Amniotic epithelial cell (primary cell): ENCODE measurements at regions not wholly inside any gene's neighbourhood (a gene's known extent, or its start where the extent isn't known, plus 50 kb on each side); places are given as distances from the start of the nearest gene placed in this dataset.

Source experiments
- DNase-seq: peaks from one replicate; pipeline ENCODE4 v3.0.0-alpha.2; 2010; ENCODE audit warnings: low read depth

DNA sequence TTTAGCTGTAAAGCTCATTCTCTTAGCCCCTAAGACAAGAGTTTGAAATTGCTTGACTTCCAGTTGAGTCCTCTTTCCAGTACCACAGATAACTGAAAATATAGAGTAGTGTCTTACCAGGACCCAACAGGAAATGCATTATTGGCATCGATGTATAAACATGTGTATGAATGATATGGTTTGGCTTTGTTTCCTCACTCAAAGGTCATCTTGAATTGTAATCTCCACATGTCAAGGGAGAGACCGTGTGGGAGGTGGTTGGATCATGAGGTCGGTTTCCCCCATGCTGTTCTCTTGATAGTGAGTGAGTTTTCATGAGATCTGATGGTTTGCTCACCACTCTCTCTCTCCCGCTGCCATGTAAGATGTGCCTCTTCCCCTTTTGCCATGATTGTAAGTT is 745.0 kb downstream of the TMEM182 start:
- DNase-seq = no peak

DNA sequence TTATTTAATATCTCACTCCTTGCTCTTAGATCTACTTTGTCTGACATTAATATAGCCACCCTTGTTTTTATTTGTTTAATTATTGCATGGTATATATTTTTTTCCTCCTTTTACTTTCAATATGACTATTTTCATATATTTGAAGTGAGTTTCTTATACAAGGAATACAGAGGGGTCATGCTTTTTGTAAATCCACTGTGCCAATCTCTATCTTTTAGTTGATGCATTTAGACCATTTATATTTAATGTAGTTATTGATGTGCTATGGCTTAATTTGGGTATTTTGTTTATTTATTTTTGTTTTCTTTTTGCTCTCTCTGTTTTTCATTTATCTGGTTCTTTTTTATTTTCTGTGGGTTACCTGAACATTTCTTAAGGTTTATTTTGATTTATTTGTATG is 750.6 kb downstream of the TMEM182 start:
- no peak for DNase-seq

DNA sequence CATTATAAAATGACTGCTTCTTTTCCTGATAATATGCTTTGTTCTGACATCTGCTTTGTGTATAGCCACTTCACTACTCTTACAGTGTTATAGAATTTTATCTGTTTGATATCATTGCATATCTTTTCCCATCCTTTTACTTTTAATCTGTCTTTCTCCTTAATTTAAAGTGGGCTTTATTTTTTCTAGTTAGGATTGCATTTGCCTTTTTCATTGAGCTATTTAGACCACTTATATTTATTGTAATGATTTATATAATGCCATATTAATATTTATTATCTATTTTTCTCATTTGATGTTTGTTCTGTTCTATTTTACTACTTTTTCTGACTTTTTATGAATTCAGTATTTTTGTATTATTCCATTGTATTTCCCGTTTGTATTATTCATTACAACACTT is 758.7 kb downstream of the TMEM182 start:
- no peak for DNase-seq

DNA sequence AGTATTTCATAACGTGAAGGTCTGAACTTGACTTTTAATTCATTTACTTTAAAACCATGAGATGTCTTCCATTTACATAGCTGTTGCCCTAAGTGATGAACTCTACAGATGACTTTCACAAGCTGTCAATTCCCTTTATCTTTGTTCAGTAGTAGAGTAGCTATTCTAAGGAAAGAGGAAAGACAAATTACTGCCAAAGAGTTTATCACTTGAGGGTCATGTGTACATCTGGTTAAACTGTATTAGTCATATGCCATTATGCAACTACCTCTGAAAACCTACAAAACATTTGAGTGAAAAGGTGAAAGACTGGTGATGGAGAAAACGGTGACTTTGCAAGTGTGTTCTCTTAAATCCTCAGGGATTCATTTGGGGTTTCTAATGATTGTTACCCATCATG is 763.9 kb downstream of the TMEM182 start:
- no peak for DNase-seq

DNA sequence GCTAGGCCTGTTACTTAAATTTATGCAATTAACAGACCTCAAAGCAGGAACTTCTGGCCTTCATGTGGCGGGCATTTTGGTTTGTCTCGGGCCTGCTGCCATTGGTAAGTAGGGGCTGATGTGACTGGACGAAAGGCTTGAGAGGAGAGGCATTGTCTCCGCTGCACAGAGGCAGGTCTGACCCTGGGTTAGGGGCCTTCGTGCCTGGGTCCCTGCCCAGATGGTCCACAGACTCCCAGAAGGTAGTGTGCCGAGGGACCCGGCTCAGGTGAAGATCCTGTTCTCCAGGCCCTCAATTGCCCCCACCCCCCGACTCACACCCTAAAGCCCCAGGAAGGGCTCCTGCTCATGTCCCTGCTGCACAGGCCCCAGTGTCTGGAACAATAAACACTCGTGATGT is 764.9 kb downstream of the TMEM182 start:
- DNase-seq = no peak

DNA sequence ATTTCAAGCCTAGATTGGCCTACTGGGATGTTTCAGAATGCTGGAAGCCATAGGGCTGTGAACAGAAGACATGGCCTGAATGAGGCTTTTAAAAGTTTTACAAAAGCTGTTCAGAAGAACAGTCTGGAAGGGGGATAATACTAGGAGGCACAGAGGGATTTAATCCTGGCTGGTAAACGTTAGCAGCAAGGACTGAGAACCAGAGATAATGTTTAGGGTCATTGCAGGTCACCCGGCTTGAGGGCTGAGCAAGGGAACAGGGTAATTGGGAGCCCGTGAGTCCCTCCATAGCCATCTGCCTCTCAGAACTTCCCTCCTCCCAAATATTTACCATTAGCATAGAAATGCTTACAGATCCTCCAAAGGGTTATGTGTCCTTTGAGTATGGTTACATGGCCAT is 765.4 kb downstream of the TMEM182 start:
- no peak for DNase-seq

DNA sequence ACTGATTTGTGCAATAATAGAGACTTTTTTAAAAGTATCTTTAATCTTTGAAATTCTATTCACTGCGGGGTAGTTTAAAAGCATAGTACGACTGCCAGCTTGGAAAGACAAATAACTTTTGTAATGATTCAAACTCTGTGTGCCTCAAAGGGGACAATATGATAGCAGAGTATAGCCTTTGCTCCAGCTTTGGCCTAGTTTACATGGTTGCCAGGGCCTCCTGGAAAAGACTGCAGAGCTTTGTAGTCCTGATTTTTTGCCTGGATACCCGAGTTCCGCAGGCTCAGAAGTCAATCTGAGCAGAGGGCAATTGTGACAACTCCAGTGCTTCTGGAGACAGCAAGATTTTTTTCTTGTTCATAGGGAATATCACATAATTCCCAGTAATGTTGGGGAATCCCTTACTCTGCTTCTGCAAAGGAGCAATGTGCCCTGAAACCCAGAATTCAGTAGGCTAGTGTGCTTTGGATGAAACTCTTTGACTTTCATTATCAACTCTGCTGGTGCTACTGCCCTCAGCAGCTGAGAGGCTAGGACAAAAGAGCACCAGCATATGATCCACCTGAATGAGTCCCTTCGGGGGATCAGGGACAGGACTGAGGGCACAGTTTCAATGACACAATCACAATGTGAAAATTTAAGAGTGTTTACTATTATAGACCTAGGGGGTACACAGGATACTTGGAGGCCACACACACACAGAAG is 768.1 kb downstream of the TMEM182 start:
- no peak for DNase-seq

DNA sequence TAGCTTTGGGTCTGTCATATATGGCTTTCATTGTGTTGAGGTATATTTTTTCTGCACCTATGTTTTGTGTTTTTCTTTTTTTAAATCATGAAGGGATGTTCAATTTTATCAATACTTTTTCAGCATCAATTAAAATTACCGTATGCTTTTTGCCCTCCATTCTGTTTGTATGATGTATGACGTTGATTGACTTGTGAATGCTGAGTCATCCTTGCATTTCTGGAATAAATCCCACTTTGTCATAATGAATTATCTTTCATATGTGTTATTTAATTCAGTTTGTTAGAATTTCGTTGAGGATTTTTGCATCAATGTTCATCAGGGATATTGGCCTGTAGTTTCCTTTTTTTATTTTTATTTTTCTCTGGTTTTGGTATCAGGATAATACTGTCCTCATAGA is 790.9 kb downstream of the TMEM182 start:
- no peak for DNase-seq

DNA sequence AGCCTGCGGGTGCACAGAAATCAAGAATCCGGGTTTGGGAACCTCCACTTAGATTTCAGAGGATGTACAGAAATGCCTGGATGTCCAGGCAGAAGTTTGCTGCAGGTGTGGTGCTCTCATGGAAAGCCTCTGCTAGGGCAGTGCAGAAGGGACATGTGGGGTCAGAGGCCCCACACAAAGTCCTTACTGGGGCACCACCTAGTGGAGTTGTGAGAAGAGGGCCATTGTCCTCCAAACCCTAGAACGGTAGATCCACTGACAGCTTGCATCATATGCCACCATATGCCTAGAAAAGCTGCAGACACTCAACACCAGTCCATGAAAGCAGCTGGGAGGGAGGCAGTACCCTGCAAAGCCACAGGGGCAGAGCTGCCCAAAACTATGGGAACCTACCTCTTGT is 833.0 kb downstream of the TMEM182 start:
- no peak for DNase-seq

DNA sequence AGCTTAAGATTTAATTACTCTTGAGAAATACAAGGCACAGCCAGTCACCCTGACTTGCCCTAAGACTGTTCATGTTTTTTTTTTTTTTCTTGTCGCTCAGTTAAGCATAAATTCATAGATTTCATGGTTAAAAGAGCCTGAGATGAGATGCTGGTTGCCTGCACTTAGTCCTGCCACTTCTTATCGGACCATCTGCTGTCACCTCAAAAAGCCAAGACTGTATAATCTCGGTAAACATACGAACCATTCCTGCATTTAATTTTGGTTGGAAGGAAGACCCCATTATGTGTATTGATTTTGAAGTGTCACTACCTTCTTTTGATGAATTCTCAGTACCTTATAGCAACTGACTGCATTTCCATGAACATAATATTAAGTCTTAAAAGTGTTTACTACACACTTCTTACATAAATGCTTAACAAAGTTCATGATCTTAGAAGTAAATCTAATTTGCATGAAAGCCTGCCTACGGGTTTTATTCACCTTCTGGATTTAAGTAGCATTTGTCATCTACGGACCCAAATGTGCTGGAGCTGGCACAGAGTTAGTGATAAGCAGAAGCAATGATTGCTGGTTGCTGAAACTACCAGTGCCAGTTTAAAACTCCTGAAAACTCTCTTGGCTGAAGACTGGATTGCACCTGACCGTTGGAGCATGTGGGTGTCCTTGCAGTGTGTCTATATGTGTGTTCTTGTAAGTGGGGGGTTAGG is 843.4 kb downstream of the TMEM182 start:
- no peak for DNase-seq

DNA sequence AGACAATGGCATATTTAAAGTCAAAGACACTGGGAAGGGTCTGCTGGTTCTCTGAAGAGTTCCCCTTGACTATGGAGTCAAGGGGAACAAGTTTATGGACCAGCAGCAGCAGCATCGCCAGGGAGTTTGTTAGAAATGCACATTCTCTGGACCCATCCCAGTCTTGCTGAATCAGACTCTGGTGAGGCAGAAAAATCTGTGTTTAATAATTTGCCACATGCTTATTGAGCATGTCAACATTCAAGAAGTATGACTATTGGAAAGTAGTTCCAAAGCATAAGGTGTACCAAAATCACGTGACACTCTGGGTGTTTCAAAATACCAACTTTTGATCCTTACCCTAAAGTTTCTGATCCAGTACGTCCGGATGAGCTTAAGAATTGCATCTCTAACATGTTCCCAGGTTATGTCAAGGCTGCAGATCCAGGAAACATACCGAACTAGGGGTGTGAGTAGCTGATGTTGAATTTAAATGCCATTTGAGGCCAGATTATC is 853.8 kb downstream of the TMEM182 start:
- no peak for DNase-seq

DNA sequence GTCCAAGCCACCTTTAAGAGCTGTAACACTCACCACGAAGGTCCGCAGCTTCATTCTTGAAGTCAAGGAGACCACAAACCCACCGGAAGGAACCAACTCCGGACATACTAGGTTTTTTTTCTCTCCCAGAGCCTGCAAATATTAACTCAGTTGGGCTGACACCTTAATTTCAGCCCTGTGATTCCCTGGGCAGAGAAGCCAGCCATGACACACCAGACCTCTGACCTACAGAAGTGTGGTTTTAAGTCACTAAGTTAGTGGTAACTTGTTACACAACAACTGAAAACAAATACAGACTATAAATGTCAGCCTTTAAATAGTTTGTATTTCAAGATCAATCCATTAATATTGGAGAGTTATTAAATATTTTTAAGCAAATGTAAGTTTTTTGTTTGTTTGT is 855.1 kb downstream of the TMEM182 start:
- DNase-seq = no peak

DNA sequence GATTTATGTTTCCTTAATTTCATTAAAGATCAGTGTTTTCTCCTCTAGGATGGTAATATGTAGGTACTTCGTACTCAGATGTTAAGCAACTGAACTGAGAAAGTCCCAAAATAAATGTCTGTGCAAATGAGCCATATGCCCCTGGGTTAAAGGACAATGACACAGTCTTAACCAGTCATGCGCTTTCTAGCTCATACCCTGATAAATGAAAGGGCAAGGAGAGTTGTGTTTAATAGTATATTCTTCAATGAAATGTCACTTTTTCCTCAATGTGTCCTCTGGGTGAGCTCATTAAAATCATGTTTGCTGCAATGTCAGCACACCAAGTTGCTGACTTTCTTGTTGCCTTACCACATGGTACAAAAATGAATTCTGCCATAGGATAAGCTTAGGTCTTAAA is 856.3 kb downstream of the TMEM182 start:
- no peak for DNase-seq

DNA sequence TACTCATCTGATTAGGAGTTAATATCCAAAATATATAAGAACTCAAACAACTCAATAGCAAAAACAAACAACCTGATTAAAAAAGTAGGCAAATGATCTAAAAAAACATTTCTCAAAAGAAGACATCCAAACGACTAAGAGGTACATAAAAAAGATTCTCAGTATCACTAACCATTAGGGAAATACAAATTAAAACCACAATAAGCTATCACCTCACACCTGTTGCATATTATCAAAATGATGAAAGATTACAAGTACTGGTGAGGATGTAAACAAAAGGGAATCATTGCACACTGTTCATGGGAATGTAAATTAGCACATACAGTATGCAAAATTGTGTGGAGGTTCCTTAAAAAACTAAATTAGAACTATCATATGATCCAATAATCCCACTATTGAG is 865.5 kb downstream of the TMEM182 start:
- no peak for DNase-seq

DNA sequence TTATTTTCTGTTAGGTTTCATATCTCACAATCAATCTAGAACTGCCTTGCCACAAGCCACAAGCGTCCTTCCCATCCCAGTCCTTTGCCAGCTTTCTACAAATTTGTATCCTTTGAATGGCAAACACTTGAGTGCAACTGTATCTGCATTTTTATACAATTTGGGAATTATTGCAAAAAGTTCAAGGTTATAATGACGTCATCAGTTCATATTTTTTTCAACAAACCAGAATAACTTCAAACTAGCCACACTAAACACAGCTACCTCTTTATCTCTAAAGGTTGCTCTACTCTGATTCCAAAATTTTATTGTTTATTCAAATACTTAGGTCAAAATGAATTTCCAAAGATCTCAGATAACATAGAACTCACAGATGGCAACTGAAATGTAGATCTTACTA is 877.1 kb downstream of the TMEM182 start:
- no peak for DNase-seq

DNA sequence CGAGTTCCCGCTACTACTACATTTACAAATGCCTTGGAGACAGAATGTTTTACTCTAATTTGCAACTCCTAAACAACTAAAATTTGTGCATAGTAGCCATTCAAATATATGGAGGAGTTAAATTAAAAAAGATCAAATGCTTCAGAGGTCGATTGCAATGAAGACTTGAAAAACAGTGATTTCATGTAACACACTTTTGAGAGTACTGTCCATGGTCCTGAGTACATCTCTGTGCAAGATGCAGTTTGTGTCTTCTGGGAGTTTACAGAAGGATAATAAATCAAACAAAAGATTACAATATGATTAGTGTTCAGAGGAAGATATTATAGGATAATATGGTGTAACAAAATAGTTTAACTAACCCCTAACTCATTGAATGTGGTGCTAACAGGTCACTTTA is 894.7 kb downstream of the TMEM182 start:
- DNase-seq = no peak

DNA sequence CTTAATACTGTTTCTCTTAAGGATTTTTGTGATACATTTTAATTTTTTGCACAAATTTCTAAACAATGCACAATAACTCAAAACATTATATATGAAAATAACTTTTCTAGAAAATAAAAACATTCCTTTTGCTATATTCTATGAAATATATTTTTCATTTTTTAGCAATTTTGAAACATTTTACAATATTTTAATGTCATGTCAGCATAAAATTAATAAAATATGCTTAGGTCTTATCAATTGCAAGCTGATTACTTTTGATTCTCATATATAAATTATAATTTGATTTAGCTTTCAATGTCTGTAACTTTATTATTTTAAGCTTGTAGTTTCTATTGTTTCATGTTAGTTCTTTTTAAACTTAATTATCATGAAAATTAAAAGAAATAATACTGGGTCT is 898.7 kb downstream of the TMEM182 start:
- DNase-seq = no peak

DNA sequence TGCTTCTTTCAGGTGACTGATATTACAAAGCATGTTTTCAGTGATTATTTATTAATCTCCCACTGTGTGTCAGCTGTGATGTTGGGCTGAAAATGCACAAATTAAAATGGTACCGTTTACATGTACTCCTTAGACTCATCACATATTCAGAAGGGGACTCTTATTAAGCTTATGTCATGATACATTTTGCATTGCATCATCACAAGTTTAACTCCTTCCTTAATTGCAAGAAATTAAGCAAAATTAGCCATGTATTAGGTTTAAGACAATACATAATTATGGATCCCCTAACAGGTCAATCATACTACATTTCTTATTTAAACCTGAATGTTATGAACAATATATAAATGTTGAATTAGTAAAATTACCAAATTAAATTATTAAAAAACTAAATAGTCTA is 899.1 kb downstream of the TMEM182 start:
- DNase-seq = no peak

DNA sequence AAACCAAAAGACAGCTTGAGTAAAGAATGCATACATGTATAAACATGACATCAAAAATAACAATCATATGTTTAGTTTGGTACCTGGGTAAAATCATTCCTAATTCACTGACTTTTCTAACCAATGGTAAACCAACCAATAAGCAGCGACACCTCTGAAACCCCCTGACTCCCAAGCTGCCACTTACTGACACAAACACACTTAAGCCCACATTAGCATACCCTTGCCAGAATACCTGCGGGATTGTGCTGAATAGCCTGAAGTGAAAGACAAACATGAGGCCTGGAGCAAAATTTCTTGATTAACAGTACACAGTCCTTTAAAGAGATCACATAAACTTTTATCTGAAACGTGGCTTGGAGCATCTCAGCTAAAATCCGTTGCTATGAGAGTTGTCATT is 902.9 kb downstream of the TMEM182 start:
- DNase-seq = no peak

DNA sequence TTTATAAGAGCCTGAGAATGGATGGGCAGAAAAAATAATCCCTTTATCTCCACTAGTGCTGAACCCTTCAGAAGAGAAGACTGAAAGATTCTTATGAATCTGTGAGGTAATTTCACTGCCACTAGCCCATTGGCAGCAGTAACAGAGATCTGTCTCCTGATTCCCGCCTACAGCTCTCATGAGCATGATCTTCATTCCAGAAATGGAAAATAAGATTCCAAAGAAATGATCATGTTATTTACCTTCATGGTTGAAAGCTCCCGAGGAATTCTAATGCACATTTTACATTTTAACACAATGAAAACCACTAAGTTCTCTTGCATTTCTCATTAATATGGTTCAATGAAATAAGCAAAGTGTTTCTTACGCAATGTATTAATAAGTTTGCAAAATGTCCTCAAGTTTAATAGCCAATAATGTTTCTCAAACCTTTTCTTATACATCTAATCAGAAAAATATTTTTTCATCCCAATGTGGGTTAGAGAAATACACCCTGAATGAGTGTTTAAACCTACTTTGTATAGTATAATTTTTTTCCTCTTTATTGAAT is 905.6 kb downstream of the TMEM182 start:
- DNase-seq = no peak

DNA sequence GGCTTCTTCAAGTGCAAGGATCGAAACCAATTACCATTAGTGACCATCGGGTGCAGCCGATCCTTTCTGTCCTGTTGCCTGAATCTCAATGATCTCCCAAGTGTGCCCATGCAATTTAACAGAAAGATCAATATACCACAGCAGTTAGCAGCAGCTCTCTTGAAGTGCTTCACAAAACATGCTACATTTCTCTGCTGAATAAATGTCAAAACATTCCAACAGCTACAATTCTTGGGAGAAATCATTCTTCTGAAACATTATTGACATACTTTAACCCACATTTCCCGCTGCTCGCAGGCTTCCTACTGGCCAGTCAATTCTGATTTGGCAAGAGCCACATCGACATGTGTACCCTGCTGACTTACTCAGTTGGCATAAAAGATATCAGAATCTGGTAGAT is 907.7 kb downstream of the TMEM182 start:
- no peak for DNase-seq
